HG02970 (cell line): ENCODE measurements at regions not wholly inside any gene's neighbourhood (a gene's known extent, or its start where the extent isn't known, plus 50 kb on each side); places are given as distances from the start of the nearest gene placed in this dataset.
"Not testable (repeated sequence)": the region's sequence is repeated elsewhere in the genome, so short reads cannot be mapped to it uniquely, and the experiment has no call there.

Experiments
- ATAC-seq: cut with Tn5 transposase; IDR thresholded peaks from one replicate; pipeline ENCODE4 v1.9.1; 2021; ENCODE audit warnings: mild to moderate bottlenecking, moderate library complexity, moderate number of reproducible peaks; ENCODE audit not compliant: unreplicated experiment, low FRiP score

DNA sequence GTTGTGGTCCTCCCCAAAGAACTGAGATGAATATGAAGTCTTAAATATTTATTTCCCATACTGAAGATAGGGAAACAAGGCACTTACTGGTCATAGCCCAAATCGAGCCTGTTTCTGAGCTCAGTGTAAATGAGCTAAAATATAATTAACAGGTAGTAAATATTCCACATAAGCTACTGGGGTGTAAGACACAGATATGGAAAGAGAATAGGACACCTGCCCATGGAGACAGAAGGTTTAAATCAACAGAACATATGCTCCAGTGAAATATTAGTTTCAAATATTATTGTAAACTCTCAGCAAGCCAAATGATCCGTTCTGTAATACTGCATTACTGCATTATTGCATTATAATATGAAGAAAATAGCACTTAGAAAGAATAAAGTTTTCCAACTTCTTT is 537.9 kb downstream of the ANKRD7 start:
- no peak for ATAC-seq

DNA sequence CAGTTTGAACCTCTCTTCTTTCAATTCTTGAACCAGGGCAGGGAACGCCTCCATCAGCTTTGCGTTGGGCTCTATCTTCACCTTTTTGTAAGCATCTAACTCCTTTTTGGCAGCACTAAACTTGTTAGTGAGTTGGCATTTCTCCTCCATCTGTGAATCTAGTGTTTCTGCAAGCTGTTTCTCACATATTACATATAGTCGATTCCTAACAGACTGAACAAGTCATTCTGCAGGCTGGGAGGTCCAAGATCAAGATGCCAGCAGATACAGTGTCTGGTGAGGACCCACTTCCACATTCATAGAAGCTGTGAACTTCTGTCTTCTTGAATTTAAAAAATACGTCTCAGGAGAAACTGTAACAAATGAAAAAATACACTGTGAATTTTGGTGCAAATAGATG is 539.7 kb downstream of the ANKRD7 start:
- ATAC-seq = no peak

DNA sequence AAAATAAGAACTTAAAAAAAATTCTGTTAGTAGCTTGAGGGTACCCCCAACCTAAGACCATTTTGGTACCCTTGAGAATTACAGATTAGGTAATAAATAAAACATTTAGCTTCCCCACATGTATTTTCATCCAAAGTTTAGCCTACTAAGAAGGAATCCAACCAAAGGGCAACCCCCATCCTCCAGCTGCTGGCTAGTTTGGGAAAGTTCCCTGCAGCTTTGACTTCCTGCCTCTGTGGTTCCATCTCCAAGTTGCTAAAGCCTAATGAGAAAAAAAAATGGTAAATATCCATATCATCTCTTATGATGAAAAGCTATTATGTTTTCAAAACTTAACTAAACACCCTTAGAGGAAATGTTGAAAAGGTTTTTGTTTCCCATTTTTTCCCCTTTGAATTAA is 547.2 kb downstream of the ANKRD7 start:
- no peak for ATAC-seq

DNA sequence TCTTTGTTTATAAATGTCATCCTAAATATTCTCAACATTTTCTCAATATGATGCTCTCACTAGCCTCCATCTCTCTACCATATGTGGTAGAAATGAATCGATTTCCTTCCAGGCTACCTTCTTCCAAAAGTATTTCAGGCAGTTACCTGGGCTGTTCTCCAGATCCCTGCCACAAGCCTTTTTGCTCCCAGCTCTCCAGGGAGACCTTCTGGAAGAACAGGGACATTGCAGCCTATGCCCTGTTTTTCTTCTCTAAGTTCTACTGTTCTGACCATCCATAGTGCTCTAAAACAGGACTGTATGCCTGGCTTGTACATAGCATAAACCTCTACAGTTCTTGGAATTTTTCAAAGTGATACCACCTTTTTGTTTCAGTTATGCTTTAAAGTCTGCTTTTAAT is 552.8 kb downstream of the ANKRD7 start:
- ATAC-seq = no peak

DNA sequence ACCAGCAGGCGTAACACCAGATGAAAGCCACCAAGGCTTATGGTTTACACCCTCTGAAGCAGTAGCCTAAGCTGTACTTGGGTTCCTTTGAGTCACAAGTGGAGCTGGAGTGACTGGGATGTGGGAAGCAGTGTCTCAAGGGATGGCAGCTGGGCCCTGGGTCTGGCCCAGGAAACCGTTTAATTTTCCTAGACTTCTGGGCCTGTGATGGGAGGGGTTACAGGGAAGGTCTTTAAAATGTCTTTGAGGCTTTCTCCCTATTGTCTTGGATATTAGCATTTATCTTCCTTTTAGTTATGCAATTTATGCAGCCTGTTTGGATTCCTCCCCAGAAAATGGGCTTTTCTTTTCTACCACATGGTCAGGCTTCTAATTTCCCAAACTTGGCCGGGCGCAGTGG is 568.2 kb downstream of the ANKRD7 start:
- ATAC-seq = no peak

DNA sequence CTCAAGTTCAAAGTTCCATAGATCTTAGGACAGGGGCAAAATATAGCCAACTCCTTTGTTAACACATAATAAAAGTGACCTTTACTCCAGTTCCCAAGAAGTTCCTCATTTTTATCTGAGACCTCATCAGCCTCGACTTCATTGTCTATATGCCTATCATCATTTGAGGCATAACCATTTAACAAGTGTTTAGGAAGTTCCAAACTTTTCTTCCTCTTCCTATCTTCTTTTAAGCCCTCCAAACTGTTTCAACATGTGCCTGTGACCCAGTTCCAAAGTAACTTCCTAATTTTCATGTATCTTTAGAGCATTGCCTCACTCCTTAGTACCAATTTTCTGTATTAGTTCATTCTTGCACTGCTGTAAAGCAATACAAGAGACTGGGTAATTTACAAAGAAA is 569.1 kb downstream of the ANKRD7 start:
- ATAC-seq = no peak

DNA sequence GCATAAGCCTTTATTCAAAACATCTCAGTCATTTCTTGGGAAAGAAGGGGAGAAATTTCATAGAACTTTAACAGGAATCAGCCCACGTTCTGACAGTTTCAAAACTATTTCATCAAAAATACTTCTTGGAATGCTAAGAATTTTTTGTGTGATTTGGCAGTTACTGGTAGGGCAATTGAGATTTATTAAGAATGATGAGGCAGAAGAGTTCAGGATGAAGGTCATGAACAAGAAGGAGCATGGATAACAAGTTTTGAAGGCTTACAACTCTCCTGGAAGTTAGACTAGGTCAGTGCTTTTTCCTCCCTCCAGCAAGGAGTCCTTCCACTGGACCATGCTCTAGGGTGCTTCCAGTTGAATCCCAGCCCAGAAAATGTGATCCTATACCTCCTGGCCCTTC is 569.9 kb downstream of the ANKRD7 start:
- ATAC-seq = no peak

DNA sequence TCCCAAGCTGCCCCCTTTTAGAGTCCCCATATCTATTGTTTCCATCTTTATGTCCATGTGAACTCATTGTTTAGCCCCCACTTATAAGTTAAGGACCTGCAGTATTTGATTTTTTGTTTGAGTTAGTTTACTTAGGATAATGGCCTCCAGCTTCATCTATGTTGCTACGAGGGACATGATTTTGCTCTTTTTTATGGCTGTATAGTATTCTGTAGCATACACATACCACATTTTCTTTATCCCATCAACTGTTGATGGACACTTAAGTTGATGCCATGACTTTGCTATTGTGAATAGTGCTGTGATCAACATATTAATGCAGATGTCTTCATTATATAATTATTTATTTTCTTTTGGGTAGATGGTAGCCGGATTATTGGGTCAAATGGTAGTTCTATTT is 576.9 kb downstream of the ANKRD7 start:
- ATAC-seq = no peak

DNA sequence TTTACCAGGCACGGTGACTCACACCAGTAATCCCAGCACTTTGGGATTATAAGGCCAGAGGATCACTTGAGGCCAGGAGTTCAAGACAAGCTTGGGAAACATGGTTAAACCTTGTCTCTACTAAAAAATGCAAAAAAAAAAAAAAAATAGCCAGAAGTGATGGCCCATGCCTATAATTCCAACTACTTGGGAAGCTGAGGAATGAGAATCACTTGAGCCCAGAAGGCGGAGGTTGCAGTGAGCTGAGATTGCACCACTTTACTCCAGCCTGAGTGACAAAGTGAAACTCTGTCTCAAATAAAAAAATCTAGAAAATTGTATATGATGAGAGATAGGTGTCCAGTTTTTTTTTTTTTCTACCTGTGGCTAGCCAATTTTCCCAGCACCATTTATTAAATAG is 578.2 kb downstream of the ANKRD7 start:
- ATAC-seq = no peak

DNA sequence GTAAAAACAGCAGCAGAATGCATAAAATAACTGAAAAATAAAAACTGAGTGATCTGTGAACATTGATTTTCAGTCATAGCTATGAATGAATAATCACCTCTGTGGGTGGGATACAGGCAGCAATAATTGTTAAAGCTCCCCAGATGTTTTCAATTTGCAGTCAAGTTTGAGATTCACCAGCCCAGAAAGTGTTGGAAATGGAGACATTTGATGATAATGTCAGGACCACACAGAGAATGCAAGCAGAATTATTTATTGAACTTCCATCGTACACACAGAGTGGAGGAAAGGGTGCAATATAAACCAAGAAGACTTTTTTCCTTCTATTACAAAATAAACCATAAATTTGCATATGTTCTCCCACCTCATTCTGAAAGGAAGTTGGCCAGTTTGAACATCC is 601.7 kb downstream of the ANKRD7 start:
- ATAC-seq = no peak

DNA sequence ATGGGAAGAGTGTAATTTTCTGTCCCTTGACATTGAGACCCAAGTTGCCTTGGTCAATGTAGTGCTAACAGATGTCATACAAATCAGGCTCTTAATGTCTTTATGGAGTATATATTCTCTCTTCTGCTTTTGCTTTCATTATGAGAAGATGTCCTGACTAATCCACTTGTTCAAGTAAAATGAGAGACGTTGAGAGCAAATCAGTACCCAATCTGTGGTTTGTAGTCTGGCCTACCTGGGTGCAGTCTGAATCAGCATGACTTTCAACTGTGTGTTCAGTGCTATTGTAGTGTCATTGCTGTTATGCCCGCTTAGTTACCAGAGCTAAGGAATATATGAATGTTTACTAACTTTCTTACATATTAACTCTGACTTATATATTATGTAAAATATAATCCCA is 612.4 kb downstream of the ANKRD7 start:
- peak; percentile 99 for ATAC-seq

DNA sequence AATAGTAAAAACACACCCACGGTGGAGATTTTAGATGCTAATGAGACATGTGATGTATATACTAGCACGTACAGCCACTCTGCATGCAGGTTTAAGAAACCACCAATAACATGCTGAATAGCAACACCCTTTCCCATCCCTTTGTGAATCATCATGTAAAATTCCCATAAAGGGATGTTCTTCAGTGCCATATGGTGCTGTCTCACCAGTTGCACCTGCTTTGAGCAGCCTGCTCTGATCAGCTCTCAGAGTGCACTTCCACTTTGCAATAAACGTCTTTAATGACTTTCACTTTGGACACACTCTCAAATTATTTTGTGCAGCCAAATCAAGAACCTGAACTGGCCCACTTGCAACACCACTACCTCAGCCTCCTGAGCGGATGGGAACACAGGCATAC is 615.0 kb downstream of the ANKRD7 start:
- ATAC-seq = no peak

DNA sequence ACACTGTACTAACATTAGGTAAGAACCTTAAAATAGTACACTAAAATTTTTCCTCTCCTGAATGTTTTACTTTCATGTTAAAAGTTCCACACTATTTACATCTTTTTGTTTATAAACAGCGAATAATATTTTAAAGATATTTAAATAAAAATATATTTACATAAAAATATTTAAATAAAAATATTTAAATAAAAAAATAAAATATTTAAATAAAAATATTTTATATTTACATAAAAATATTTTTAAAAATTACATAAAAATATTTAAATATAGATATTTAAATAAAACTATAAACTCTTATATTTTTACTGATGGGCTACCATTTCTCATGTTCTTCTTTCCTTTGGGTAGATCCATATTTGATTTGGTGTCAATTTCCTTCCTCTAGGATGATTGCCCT is 619.0 kb downstream of the ANKRD7 start:
- no peak for ATAC-seq

DNA sequence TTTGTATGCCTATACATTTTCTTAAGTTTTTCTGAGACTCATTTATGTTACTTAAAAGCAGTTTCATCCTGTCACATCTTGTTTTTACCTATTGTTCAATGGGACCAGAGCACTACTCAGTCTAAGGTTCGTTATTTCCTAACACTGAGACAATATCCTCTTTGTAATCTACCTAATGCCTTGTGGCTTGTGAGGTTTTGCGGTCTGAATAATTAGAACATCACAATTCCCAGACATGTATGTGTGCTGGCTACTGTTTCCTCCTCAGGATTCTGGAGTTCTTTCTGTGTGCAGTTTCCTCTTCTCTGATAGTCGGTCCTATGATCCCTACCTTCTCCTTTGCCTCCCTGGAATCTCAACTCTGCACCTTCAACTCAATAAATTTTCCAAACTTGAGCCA is 620.2 kb downstream of the ANKRD7 start:
- ATAC-seq = no peak

DNA sequence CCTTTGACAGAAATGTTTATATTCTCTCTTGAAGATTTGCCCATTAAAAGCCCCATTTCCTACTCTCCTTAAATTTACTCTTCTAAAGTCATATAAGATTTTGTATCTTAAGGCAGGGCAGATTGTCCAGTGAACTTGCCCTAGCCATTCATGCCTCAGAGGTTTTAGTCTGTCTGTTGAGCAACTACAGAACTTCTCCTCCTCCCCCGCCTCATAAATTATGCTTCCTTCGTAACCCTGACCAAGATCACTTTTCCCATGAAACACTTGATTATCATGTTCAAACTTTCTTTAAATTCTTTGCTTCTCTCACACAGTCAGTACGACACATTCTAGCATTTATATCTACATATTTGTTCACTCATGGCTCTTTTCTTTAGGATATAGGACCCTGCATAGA is 621.3 kb downstream of the ANKRD7 start:
- ATAC-seq = no peak

DNA sequence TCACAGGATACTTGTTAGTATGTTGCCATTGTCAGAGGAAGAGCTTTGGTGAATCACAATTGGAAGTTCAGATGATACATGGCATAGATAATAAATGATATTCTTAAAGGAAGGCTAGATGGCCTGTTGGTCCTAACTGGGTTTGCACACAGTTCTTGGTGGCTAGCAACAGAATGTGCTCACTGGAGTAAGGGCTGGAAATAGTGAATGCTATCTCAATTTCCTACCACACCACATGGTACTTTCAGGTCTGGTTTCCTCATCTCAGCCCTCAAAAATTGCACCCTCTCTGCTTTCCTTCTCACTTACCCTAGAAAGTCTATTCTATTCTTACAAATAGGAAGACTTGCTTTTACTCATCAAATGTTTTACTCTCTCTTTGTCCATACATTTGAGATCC is 622.5 kb downstream of the ANKRD7 start:
- ATAC-seq = no peak

DNA sequence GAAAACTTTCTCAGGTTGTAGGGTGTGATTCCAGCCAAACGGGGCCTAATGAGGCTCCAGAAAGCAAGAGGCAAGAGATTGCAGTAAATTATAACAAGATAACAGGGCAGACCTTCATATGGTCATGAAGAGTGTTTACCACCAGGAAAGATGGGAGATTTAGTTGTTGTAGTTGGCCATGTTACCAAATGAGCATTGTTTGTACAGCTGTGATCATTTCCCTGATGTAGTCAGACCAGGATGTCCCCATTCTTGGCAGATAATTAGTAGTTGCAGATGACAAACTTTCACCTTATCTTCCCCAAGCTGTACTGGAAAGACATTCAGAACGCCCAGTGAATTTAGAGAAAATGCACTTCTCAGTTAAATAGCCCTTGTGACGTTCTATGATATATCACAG is 630.8 kb downstream of the ANKRD7 start:
- no peak for ATAC-seq

DNA sequence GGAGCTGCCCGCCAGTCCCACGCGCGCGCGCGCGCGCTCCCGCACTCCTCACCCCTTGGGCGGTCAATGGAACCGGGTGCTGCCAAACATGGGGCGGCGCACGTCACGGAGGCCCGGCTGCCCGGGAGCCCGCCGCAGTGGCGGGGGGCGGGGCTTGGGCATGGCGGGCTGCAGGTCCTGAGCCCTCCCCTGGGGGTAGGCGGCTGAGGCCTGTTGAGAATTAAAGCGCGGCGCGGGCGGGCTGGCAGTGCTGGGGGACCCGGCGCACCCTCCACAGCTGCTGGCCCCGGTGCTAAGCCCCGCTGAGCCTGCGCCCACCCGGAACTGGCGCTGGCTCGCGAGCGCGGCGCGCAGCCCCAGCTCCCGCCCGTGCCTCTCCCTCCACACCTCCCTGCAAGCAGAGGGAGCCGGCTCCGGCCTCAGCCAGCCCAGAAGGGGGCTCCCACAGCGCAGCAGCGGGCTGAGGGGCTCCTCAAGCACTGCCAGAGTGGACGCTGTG is 634.2 kb downstream of the ANKRD7 start:
- ATAC-seq = peak; percentile 60

DNA sequence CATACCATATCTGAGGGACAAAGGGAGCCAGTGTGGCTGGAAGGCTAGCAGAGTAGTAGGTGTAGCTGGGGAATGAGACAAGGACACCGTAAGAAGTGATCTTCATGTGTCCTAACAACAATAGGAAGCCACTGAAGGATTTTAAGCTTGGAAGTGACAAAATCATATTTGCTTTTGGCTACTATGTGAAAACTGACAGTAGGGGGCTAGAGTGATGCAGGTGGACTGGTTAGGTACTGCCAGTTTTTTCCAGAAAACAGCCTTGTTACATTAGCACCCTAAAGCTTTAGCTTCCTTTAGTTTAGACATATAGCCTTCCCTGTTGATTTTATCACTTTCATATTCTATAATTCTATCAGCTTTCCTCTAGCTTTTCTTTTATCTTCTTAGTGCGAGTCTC is 637.1 kb downstream of the ANKRD7 start:
- no peak for ATAC-seq

DNA sequence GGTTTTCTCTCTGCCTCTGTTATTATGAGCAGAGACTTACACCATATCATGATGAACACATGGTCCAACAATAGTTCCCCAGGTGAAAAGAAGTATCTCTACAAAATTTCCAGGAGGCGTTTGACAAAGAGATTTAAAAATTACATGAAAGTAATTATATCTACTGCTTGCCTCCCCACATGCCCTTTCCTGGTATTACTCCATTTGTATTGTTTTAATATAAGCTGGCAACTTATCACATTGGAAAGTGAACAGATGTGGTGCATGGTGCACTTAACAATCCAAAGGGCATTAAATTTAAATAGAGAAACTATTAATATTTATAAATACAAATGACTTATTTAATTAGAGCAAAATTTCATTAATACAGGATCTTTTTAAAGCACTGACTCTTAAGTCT is 638.2 kb downstream of the ANKRD7 start:
- no peak for ATAC-seq

DNA sequence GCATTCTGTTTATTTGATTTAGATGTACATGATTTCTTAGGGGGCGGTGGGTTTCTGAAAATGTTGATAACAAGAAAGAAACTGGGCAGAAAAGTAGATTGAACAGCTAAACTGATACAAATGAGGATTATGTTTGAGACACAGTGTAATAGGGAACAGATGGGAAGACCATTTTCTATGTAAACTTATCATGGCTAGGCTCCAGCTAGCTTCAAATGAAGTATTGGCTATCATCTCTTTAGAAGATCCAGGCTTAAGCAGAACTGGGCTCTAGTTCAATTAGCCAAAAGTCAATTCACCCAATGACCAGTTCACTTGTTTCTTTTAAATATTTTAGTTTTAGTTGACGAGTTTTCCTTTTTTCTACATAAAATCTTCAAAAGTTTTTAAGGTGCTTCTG is 639.5 kb downstream of the ANKRD7 start:
- ATAC-seq = no peak

DNA sequence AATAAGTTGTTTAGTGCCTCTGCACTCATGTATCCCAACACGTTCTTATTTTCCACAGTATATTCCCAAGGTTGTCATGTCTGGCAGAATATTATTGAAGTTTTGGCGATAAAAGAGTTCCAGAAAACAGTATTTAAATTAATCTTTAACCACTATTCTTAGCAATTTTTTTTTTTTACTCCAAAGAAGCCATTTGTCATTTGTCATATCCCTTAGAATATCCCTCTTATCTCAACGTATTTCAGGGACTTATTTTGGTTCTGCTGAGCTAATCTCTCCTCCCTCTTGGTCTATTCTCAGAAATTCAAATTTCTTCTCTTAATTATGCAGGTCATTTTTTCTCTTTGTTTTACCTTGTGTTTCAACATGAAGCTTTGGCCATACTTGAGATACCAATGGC is 643.4 kb downstream of the ANKRD7 start:
- no peak for ATAC-seq

DNA sequence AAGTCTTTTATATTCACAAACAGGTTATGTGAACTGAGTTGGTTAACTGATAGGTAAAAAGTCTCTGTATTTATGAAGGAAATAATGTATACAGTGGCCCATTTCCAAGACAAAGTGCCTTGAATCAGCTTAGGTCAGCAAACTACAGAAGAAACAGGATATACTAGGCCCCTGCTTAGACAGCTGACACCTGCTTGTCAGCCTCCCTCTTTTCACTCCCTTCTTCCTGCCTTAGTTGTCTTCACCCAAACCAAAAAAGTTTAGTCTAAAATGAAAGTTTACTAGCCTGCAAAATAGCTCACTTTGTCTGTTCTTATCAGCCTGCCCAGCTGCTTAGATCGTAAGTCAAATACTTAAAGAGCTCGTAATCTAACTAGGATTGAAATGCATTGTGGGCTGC is 644.6 kb downstream of the ANKRD7 start:
- ATAC-seq = not testable (repeated sequence)
